HEK293 (cell line): ENCODE measurements at regions not wholly inside any gene's neighbourhood (a gene's known extent, or its start where the extent isn't known, plus 50 kb on each side); places are given as distances from the start of the nearest gene placed in this dataset.

Experiments
- CTCF ChIA-PET: fragments of 350-600 bp; formaldehyde crosslinking; extraction: SDS; loops from one replicate; lab custom pipeline; 2021; ENCODE audit warnings: antibody characterized with exemption; lab: Yijun Ruan, JAX
- POLR2A ChIA-PET: fragments of 300-600 bp; formaldehyde crosslinking; extraction: SDS; loops from one replicate; lab custom pipeline; 2020; ENCODE audit warnings: antibody characterized with exemption, inconsistent platforms; lab: Yijun Ruan, JAX
- H3K27ac ChIP-seq: fragments of 200-500 bp; sonication (Bioruptor generic); 2 replicates; pipeline ENCODE4 v1.5.1; 2014; ENCODE audit warnings: low read depth, low read length, control low read depth, inconsistent platforms; ENCODE audit errors: extremely low read depth
- H3K36me3 ChIP-seq, 2 experiments: fragments of 200-500 bp in 1 of 2; sonication (Bioruptor generic) in 1 of 2; 1 replicate in 1 of 2; 2 replicates in 1 of 2; pipeline ENCODE4 v1.5.1; 2014 to 2017; ENCODE audit warnings: inconsistent platforms in 2 of 2, low read length in 2 of 2; ENCODE audit not compliant: control insufficient read depth in 2 of 2, insufficient read depth in 1 of 2
- H3K4me1 ChIP-seq: fragments of 200-500 bp; sonication (Bioruptor generic); 2 replicates; pipeline ENCODE4 v1.5.1; 2014; ENCODE audit warnings: mild to moderate bottlenecking, low read length, inconsistent platforms; ENCODE audit not compliant: control insufficient read depth, insufficient read depth
- H3K4me3 ChIP-seq: 2 replicates; pipeline ENCODE4 v1.5.1; 2011; ENCODE audit warnings: low read depth, mild to moderate bottlenecking, control low read depth, low read length, moderate library complexity
- H3K9me3 ChIP-seq: fragments of 200-500 bp; sonication (Bioruptor generic); 2 replicates; pipeline ENCODE4 v1.5.1; 2014; ENCODE audit warnings: low read depth, low read length, inconsistent platforms; ENCODE audit not compliant: control insufficient read depth, insufficient read depth
- KLF7 ChIP-seq: fragments of 450-650 bp; formaldehyde crosslinking; IDR thresholded peaks from 2 replicates; pipeline ENCODE4 v1.5.1; 2016; ENCODE audit warnings: missing biosample characterization, missing genetic modification characterization, borderline replicate concordance
- SALL2 ChIP-seq: fragments of 450-650 bp; formaldehyde crosslinking; IDR thresholded peaks from 2 replicates; pipeline ENCODE4 v1.5.0; 2017; ENCODE audit warnings: missing biosample characterization, mild to moderate bottlenecking, missing genetic modification characterization, borderline replicate concordance
- ZBTB7A ChIP-seq: fragments of 450-650 bp; formaldehyde crosslinking; IDR thresholded peaks from 2 replicates; pipeline ENCODE4 v1.5.1; 2016; ENCODE audit warnings: low read depth, missing biosample characterization, missing genetic modification characterization
- ZNF140 ChIP-seq: fragments of 450-650 bp; formaldehyde crosslinking; IDR thresholded peaks from 2 replicates; pipeline ENCODE4 v1.5.1; 2016; ENCODE audit warnings: missing biosample characterization, missing genetic modification characterization
- ZNF16 ChIP-seq: fragments of 450-650 bp; formaldehyde crosslinking; IDR thresholded peaks from 2 replicates; pipeline ENCODE4 v1.5.1; 2016; ENCODE audit warnings: low read depth, missing biosample characterization, missing genetic modification characterization
- ZNF174 ChIP-seq: fragments of 450-650 bp; formaldehyde crosslinking; IDR thresholded peaks from 2 replicates; pipeline ENCODE4 v1.5.0; 2017; ENCODE audit warnings: missing biosample characterization, mild to moderate bottlenecking, missing genetic modification characterization
- ZNF175 ChIP-seq: fragments of 450-650 bp; formaldehyde crosslinking; IDR thresholded peaks from 2 replicates; pipeline ENCODE4 v1.5.1; 2016; ENCODE audit warnings: missing biosample characterization, missing genetic modification characterization
- ZNF223 ChIP-seq: fragments of 450-650 bp; formaldehyde crosslinking; IDR thresholded peaks from 2 replicates; pipeline ENCODE4 v1.5.1; 2016; ENCODE audit warnings: missing biosample characterization, missing genetic modification characterization
- ZNF248 ChIP-seq: fragments of 450-650 bp; formaldehyde crosslinking; IDR thresholded peaks from 2 replicates; pipeline ENCODE4 v1.5.1; 2017; ENCODE audit warnings: missing biosample characterization, missing genetic modification characterization
- ZNF366 ChIP-seq: fragments of 450-650 bp; formaldehyde crosslinking; conservative IDR thresholded peaks from 2 replicates; pipeline ENCODE4 v1.5.1; 2016; ENCODE audit warnings: missing biosample characterization, missing genetic modification characterization
- ZNF416 ChIP-seq: fragments of 450-650 bp; formaldehyde crosslinking; IDR thresholded peaks from 2 replicates; pipeline ENCODE4 v1.5.1; 2016; ENCODE audit warnings: missing biosample characterization, missing genetic modification characterization
- ZNF423 ChIP-seq: fragments of 450-650 bp; formaldehyde crosslinking; IDR thresholded peaks from 2 replicates; pipeline ENCODE4 v1.5.1; 2016; ENCODE audit warnings: missing biosample characterization, missing genetic modification characterization
- ZNF626 ChIP-seq: fragments of 450-650 bp; sonication (Bioruptor Pico); formaldehyde crosslinking; IDR thresholded peaks from 2 replicates; pipeline ENCODE4 v1.5.1; 2018; ENCODE audit warnings: missing biosample characterization, missing genetic modification characterization, inconsistent platforms
- ZNF658 ChIP-seq: fragments of 450-650 bp; formaldehyde crosslinking; IDR thresholded peaks from 2 replicates; pipeline ENCODE4; 2016; ENCODE audit warnings: missing biosample characterization, missing genetic modification characterization
- ZNF677 ChIP-seq: fragments of 450-650 bp; IDR thresholded peaks from 2 replicates; pipeline ENCODE4 v1.5.0; 2018; ENCODE audit warnings: missing biosample characterization, mild to moderate bottlenecking, missing genetic modification characterization, moderate library complexity
- ZNF76 ChIP-seq: fragments of 450-650 bp; formaldehyde crosslinking; IDR thresholded peaks from 2 replicates; pipeline ENCODE4; 2016; ENCODE audit warnings: low read depth, missing biosample characterization, missing genetic modification characterization, borderline replicate concordance
- ZNF768 ChIP-seq: fragments of 450-650 bp; formaldehyde crosslinking; IDR thresholded peaks from 2 replicates; pipeline ENCODE4 v1.5.1; 2018; ENCODE audit warnings: missing biosample characterization, mild to moderate bottlenecking, missing genetic modification characterization
- ZNF792 ChIP-seq: fragments of 450-650 bp; formaldehyde crosslinking; IDR thresholded peaks from 2 replicates; pipeline ENCODE4 v1.5.1; 2016; ENCODE audit warnings: missing biosample characterization, missing genetic modification characterization
- TF ChIP-seq, protein P1 (sequence below): fragments of 450-650 bp; formaldehyde crosslinking; IDR thresholded peaks from 2 replicates; pipeline ENCODE4 v1.5.1; 2017; ENCODE audit warnings: missing biosample characterization, mild to moderate bottlenecking, missing genetic modification characterization, moderate library complexity
- TF ChIP-seq, protein P2 (sequence below): fragments of 450-650 bp; formaldehyde crosslinking; IDR thresholded peaks from 2 replicates; pipeline ENCODE4 v1.5.1; 2016; ENCODE audit warnings: missing biosample characterization, missing genetic modification characterization
- TF ChIP-seq, protein P3 (sequence below): fragments of 450-650 bp; formaldehyde crosslinking; IDR thresholded peaks from 2 replicates; pipeline ENCODE4 v1.5.1; 2016; ENCODE audit warnings: missing biosample characterization, missing genetic modification characterization
- TF ChIP-seq, protein P4 (sequence below): fragments of 450-650 bp; formaldehyde crosslinking; IDR thresholded peaks from 2 replicates; pipeline ENCODE4 v1.5.1; 2016; ENCODE audit warnings: missing biosample characterization, missing genetic modification characterization, borderline replicate concordance
- TF ChIP-seq, protein P5 (sequence below): fragments of 450-650 bp; formaldehyde crosslinking; IDR thresholded peaks from 2 replicates; pipeline ENCODE4 v1.5.1; 2016; ENCODE audit warnings: missing biosample characterization, missing genetic modification characterization, low read depth

DNA sequence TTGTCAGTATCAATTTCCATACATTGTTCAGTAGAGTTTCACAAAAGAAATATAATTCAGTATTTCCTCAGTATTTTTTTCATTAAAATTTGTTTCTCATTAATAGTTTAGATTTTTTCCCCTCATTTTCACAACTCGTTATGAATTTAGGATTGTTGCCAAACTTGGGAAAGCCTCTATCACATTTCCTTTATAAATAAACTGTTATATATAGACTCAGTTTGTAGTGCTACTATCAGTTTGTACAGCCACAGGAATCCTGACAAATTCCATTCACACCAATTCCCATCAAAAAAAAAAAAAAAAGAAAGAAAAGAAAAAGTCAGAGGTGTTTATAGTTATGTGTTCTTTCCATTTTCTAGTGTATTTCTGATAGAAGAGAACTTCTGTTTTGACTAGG lies 123.3 kb upstream of the DCC start:
- H3K4me1 ChIP-seq, result no peaks in the 10 kb centered on the region
- no peaks in the 10 kb centered on the region for H3K36me3 ChIP-seq
- H3K27ac ChIP-seq, result no peak overlapping the region
- TF ChIP-seq, protein P1, sequence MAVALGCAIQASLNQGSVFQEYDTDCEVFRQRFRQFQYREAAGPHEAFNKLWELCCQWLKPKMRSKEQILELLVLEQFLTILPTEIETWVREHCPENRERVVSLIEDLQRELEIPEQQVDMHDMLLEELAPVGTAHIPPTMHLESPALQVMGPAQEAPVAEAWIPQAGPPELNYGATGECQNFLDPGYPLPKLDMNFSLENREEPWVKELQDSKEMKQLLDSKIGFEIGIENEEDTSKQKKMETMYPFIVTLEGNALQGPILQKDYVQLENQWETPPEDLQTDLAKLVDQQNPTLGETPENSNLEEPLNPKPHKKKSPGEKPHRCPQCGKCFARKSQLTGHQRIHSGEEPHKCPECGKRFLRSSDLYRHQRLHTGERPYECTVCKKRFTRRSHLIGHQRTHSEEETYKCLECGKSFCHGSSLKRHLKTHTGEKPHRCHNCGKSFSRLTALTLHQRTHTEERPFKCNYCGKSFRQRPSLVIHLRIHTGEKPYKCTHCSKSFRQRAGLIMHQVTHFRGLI, result no peak
- TF ChIP-seq, protein P2, sequence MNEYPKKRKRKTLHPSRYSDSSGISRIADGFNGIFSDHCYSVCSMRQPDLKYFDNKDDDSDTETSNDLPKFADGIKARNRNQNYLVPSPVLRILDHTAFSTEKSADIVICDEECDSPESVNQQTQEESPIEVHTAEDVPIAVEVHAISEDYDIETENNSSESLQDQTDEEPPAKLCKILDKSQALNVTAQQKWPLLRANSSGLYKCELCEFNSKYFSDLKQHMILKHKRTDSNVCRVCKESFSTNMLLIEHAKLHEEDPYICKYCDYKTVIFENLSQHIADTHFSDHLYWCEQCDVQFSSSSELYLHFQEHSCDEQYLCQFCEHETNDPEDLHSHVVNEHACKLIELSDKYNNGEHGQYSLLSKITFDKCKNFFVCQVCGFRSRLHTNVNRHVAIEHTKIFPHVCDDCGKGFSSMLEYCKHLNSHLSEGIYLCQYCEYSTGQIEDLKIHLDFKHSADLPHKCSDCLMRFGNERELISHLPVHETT (tag by site-specific recombination), result no peak
- TF ChIP-seq ZNF248 (tag by site-specific recombination), result no peak
- TF ChIP-seq, protein P3, sequence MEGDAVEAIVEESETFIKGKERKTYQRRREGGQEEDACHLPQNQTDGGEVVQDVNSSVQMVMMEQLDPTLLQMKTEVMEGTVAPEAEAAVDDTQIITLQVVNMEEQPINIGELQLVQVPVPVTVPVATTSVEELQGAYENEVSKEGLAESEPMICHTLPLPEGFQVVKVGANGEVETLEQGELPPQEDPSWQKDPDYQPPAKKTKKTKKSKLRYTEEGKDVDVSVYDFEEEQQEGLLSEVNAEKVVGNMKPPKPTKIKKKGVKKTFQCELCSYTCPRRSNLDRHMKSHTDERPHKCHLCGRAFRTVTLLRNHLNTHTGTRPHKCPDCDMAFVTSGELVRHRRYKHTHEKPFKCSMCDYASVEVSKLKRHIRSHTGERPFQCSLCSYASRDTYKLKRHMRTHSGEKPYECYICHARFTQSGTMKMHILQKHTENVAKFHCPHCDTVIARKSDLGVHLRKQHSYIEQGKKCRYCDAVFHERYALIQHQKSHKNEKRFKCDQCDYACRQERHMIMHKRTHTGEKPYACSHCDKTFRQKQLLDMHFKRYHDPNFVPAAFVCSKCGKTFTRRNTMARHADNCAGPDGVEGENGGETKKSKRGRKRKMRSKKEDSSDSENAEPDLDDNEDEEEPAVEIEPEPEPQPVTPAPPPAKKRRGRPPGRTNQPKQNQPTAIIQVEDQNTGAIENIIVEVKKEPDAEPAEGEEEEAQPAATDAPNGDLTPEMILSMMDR (tag by site-specific recombination), result no peak
- TF ChIP-seq ZNF16 (tag by site-specific recombination), result no peak
- CTCF ChIA-PET, result no interaction called here
- POLR2A ChIA-PET, result no interaction called here
- H3K9me3 ChIP-seq, result no peaks in the 10 kb centered on the region
- no peak overlapping the region for H3K4me3 ChIP-seq

DNA sequence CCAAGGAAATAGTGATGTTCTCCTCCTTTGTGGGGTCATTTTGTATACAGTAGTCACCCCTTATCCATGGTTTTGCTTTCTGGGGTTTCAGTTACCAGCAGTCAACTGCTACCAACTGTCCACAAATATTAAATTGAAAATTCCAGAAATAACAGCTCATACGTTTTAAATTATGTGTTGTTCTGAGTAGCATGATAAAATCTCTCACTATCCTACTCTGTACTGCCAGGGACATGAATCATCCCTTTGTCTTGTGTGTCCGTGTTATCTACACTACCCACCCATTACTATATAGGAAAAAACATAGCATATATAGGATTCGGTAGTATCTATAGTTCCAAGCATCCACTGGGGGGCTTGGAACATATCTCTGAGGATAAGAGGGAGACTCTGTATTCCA lies 120.9 kb upstream of the DCC start:
- ChIA-PET POLR2A (no interaction called here), CTCF (no interaction called here)
- no peaks in the 10 kb centered on the region for H3K36me3 ChIP-seq
- H3K4me3 ChIP-seq, result no peak overlapping the region
- H3K4me1 ChIP-seq, result no peaks in the 10 kb centered on the region
- H3K9me3 ChIP-seq, result no peaks in the 10 kb centered on the region
- H3K27ac ChIP-seq, result no peak overlapping the region
- TF ChIP-seq ZBTB7A (tag by site-specific recombination), result no peak
- TF ChIP-seq KLF7, result no peak
- TF ChIP-seq ZNF366 (tag by site-specific recombination), result no peak
- TF ChIP-seq ZNF223 (tag by site-specific recombination), result no peak
- TF ChIP-seq ZNF658 (tag by site-specific recombination), result no peak
- TF ChIP-seq SALL2 (tag by site-specific recombination), result no peak
- TF ChIP-seq, protein P4, sequence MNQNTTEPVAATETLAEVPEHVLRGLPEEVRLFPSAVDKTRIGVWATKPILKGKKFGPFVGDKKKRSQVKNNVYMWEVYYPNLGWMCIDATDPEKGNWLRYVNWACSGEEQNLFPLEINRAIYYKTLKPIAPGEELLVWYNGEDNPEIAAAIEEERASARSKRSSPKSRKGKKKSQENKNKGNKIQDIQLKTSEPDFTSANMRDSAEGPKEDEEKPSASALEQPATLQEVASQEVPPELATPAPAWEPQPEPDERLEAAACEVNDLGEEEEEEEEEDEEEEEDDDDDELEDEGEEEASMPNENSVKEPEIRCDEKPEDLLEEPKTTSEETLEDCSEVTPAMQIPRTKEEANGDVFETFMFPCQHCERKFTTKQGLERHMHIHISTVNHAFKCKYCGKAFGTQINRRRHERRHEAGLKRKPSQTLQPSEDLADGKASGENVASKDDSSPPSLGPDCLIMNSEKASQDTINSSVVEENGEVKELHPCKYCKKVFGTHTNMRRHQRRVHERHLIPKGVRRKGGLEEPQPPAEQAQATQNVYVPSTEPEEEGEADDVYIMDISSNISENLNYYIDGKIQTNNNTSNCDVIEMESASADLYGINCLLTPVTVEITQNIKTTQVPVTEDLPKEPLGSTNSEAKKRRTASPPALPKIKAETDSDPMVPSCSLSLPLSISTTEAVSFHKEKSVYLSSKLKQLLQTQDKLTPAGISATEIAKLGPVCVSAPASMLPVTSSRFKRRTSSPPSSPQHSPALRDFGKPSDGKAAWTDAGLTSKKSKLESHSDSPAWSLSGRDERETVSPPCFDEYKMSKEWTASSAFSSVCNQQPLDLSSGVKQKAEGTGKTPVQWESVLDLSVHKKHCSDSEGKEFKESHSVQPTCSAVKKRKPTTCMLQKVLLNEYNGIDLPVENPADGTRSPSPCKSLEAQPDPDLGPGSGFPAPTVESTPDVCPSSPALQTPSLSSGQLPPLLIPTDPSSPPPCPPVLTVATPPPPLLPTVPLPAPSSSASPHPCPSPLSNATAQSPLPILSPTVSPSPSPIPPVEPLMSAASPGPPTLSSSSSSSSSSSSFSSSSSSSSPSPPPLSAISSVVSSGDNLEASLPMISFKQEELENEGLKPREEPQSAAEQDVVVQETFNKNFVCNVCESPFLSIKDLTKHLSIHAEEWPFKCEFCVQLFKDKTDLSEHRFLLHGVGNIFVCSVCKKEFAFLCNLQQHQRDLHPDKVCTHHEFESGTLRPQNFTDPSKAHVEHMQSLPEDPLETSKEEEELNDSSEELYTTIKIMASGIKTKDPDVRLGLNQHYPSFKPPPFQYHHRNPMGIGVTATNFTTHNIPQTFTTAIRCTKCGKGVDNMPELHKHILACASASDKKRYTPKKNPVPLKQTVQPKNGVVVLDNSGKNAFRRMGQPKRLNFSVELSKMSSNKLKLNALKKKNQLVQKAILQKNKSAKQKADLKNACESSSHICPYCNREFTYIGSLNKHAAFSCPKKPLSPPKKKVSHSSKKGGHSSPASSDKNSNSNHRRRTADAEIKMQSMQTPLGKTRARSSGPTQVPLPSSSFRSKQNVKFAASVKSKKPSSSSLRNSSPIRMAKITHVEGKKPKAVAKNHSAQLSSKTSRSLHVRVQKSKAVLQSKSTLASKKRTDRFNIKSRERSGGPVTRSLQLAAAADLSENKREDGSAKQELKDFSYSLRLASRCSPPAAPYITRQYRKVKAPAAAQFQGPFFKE, result no peak
- TF ChIP-seq, protein P5, sequence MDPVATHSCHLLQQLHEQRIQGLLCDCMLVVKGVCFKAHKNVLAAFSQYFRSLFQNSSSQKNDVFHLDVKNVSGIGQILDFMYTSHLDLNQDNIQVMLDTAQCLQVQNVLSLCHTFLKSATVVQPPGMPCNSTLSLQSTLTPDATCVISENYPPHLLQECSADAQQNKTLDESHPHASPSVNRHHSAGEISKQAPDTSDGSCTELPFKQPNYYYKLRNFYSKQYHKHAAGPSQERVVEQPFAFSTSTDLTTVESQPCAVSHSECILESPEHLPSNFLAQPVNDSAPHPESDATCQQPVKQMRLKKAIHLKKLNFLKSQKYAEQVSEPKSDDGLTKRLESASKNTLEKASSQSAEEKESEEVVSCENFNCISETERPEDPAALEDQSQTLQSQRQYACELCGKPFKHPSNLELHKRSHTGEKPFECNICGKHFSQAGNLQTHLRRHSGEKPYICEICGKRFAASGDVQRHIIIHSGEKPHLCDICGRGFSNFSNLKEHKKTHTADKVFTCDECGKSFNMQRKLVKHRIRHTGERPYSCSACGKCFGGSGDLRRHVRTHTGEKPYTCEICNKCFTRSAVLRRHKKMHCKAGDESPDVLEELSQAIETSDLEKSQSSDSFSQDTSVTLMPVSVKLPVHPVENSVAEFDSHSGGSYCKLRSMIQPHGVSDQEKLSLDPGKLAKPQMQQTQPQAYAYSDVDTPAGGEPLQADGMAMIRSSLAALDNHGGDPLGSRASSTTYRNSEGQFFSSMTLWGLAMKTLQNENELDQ (tag by site-specific recombination), result no peak
- TF ChIP-seq ZNF76, result no peak
- TF ChIP-seq ZNF416 (tag by site-specific recombination), result no peak
- TF ChIP-seq ZNF140 (tag by site-specific recombination), result no peak
- TF ChIP-seq ZNF768, result no peak
- TF ChIP-seq ZNF174 (tag by site-specific recombination), result no peak
- no peak for TF ChIP-seq ZNF175 (tag by site-specific recombination)
- no peak for TF ChIP-seq ZNF423 (tag by site-specific recombination)
- no peak for TF ChIP-seq ZNF626
- no peak for TF ChIP-seq ZNF677 (tag by site-specific recombination)
- no peak for TF ChIP-seq ZNF792 (tag by site-specific recombination)
